ENCODE measurements at regions not wholly inside any gene's neighbourhood (a gene's known extent, or its start where the extent isn't known, plus 50 kb on each side); places are given as distances from the start of the nearest gene placed in this dataset.

- no peak for TF ChIP-seq CTCF (IDR thresholded peaks at IDR 0.05 in 2 of 3, conservative IDR thresholded peaks at IDR 0.05 in 1 of 3; ENCODE audit: borderline replicate concordance in 1 of 3, insufficient read depth in 1 of 3, low read depth in 2 of 3, low read length in 2 of 3)
Observed at GRCh38 chr7:131095346-131095745, 232.3 kb upstream of the MKLN1 start (continued).

- no peaks in the 10 kb centered on the region for H3K27me3 ChIP-seq (ENCODE audit: insufficient read depth, low read length)
- no peak overlapping the region for H3K27ac ChIP-seq (ENCODE audit: low read depth, low read length)
- TF ChIP-seq ZBTB33 (IDR thresholded peaks at IDR 0.05; ENCODE audit: extremely low read depth, insufficient replicate concordance, low read length), result no peak
- no peak for TF ChIP-seq ELF1 (IDR thresholded peaks at IDR 0.05; ENCODE audit: borderline replicate concordance, low read depth)
- TF ChIP-seq CBX3 (IDR thresholded peaks at IDR 0.05; ENCODE audit: low read depth), result no peak
- no peak for TF ChIP-seq CEBPB (IDR thresholded peaks at IDR 0.05; ENCODE audit: low read depth)
- no peak for TF ChIP-seq ZFX (IDR thresholded peaks at IDR 0.05)
- no peak for TF ChIP-seq EZH2phosphoT487 (IDR thresholded peaks at IDR 0.05; ENCODE audit: borderline replicate concordance)
- TF ChIP-seq CTCF (IDR thresholded peaks at IDR 0.05 in 2 of 3, conservative IDR thresholded peaks at IDR 0.05 in 1 of 3; ENCODE audit: borderline replicate concordance in 1 of 3, insufficient read depth in 1 of 3, low read depth in 2 of 3, low read length in 2 of 3), result no peak
- no peak for TF ChIP-seq EZH2 (IDR thresholded peaks at IDR 0.05)
- TF ChIP-seq SIN3A (IDR thresholded peaks at IDR 0.05; ENCODE audit: low read depth), result no peak
- no peak for TF ChIP-seq MAX (IDR thresholded peaks at IDR 0.05)
- TF ChIP-seq POLR2A (IDR thresholded peaks at IDR 0.05; ENCODE audit: borderline replicate concordance, extremely low read depth, insufficient read depth, insufficient read length), result no peak
- TF ChIP-seq ATF3 (IDR thresholded peaks at IDR 0.05), result no peak
- TF ChIP-seq SRF (IDR thresholded peaks at IDR 0.05; ENCODE audit: low read depth), result no peak
- TF ChIP-seq FOSL1 (IDR thresholded peaks at IDR 0.05; ENCODE audit: low read depth), result no peak
- no peak overlapping the region for H2AFZ ChIP-seq (ENCODE audit: low read depth, low read length, poor library complexity, severe bottlenecking)
- no peak overlapping the region for H3K9ac ChIP-seq (ENCODE audit: low read length)
- ChIA-PET POLR2A (no interaction called here), RAD21 (ENCODE audit: low non-redundant PET in 1 of 2, low total read pairs in 2 of 2, uncharacterized antibody in 2 of 2, unreplicated experiment in 2 of 2) (no interaction called here), CTCF (no interaction called here)
- DNase-seq (ENCODE audit: low read depth, low spot score) (no peak), ATAC-seq (no peak)
- no peaks in the 10 kb centered on the region for H3K9me2 ChIP-seq (ENCODE audit: insufficient read depth)
- intact Hi-C loops (cut with micrococcal nuclease), result no loop called here
- H3K9me3 ChIP-seq (ENCODE audit: control insufficient read depth in 1 of 2, insufficient read depth in 1 of 2, low read depth in 1 of 2, low read length in 2 of 2), result no peaks in the 10 kb centered on the region
- H3K4me2 ChIP-seq (ENCODE audit: low read length), result no peak overlapping the region
- no TSS peak for BruUV-seq (replicated peaks)
- H3K4me1 ChIP-seq (ENCODE audit: control insufficient read depth in 1 of 2, insufficient read depth in 2 of 2, low read length in 2 of 2), result peaks cover 0 to 7% of the 10 kb centered on the region in 2 experiments; a peak in 1 of 4 replicates
- H3K36me3 ChIP-seq (ENCODE audit: control insufficient read depth in 1 of 2, insufficient read depth in 2 of 2, low read length in 2 of 2), result peaks cover 2 to 5% of the 10 kb centered on the region in 2 experiments; a peak in 1 of 4 replicates
- no peak overlapping the region for H3K4me3 ChIP-seq (replicated peaks in 1 of 2; ENCODE audit: low read depth in 1 of 2, low read length in 2 of 2)
- no peaks in the 10 kb centered on the region; the same call in 1 of the 2 replicates for H4K20me1 ChIP-seq (ENCODE audit: insufficient read depth)
- H3K79me2 ChIP-seq (ENCODE audit: insufficient read depth, low read length), result peaks cover 80% of the 10 kb centered on the region
Observed at GRCh38 chr7:131096267-131096927, 231.3 kb upstream of the MKLN1 start.
